Tongue (tissue), 1 donor: ENCODE measurements at regions not wholly inside any gene's neighbourhood (a gene's known extent, or its start where the extent isn't known, plus 50 kb on each side); places are given as distances from the start of the nearest gene placed in this dataset.
"Not testable (repeated sequence)": the region's sequence is repeated elsewhere in the genome, so short reads cannot be mapped to it uniquely, and the experiment has no call there.

ENCODE experiments used
- DNase-seq: peaks from one replicate; pipeline ENCODE4 v3.0.0-alpha.2; 2015

GRCh38 chr2:8320311-8321066 lies 361.4 kb upstream of the ID2 start:
- no peak for DNase-seq

- DNase-seq = no peak
These were observed 359.2 kb upstream of the ID2 start for GRCh38 chr2:8322634-8323033.

- DNase-seq = peak; percentile 67
These were observed 357.5 kb upstream of the ID2 start for GRCh38 chr2:8324164-8324856.

- no peak for DNase-seq
These were observed 357.0 kb upstream of the ID2 start for GRCh38 chr2:8324901-8325300.

GRCh38 chr2:8327371-8328100 lies 354.3 kb upstream of the ID2 start:
- DNase-seq = no peak

GRCh38 chr2:8328217-8328616 lies 353.6 kb upstream of the ID2 start:
- no peak for DNase-seq

GRCh38 chr2:8329660-8330622 lies 351.9 kb upstream of the ID2 start:
- DNase-seq = no peak

- DNase-seq = no peak
These were observed 350.8 kb upstream of the ID2 start for GRCh38 chr2:8331068-8331467.

GRCh38 chr2:8332646-8333045 lies 349.2 kb upstream of the ID2 start:
- DNase-seq = no peak

- DNase-seq = no peak
These were observed 348.6 kb upstream of the ID2 start for GRCh38 chr2:8333177-8333831.

GRCh38 chr2:8333832-8334187 lies 348.0 kb upstream of the ID2 start:
- not testable (repeated sequence) for DNase-seq

- DNase-seq = no peak
These were observed 347.0 kb upstream of the ID2 start for GRCh38 chr2:8334866-8335325.

- no peak for DNase-seq
These were observed 346.1 kb upstream of the ID2 start for GRCh38 chr2:8335801-8336200.

GRCh38 chr2:8337321-8337720 lies 344.5 kb upstream of the ID2 start:
- no peak for DNase-seq

- DNase-seq = no peak
These were observed 339.4 kb upstream of the ID2 start for GRCh38 chr2:8342407-8342806.

GRCh38 chr2:8343031-8343430 lies 338.8 kb upstream of the ID2 start:
- no peak for DNase-seq

GRCh38 chr2:8344144-8345097 lies 337.4 kb upstream of the ID2 start:
- no peak for DNase-seq

- no peak for DNase-seq
These were observed 336.7 kb upstream of the ID2 start for GRCh38 chr2:8345200-8345599.

GRCh38 chr2:8346208-8346607 lies 335.6 kb upstream of the ID2 start:
- DNase-seq = no peak

GRCh38 chr2:8346706-8347430 lies 335.0 kb upstream of the ID2 start:
- no peak for DNase-seq
